H1 (cell line): ENCODE measurements at regions not wholly inside any gene's neighbourhood (a gene's known extent, or its start where the extent isn't known, plus 50 kb on each side); places are given as distances from the start of the nearest gene placed in this dataset.

Source experiments
- ATF2 ChIP-seq: IDR thresholded peaks from 2 replicates; pipeline ENCODE4 v1.6.1; 2012; ENCODE audit warnings: low read length, inconsistent platforms
- CHD1 ChIP-seq: IDR thresholded peaks from 2 replicates; pipeline ENCODE4 v1.6.1; 2012; ENCODE audit warnings: low read depth, low read length, improper control_type of control experiment
- EGR1 ChIP-seq: IDR thresholded peaks from 2 replicates; pipeline ENCODE4 v1.6.1; 2011; ENCODE audit warnings: low read depth, low read length, borderline replicate concordance
- JUN ChIP-seq: IDR thresholded peaks from 2 replicates; pipeline ENCODE4 v1.6.1; 2011; ENCODE audit warnings: low read depth, mild to moderate bottlenecking, improper control_type of control experiment, low read length
- RFX5 ChIP-seq: IDR thresholded peaks from 2 replicates; pipeline ENCODE4 v1.6.1; 2011; ENCODE audit warnings: low read depth, low read length, improper control_type of control experiment, borderline replicate concordance
- RXRA ChIP-seq: IDR thresholded peaks from 2 replicates; pipeline ENCODE4 v1.6.1; 2011; ENCODE audit warnings: low read depth, mild to moderate bottlenecking, low read length, moderate library complexity; ENCODE audit not compliant: insufficient read depth
- TCF12 ChIP-seq: IDR thresholded peaks from 2 replicates; pipeline ENCODE4 v1.6.1; 2011; ENCODE audit warnings: low read depth, mild to moderate bottlenecking, low read length

- no peak for TF ChIP-seq RXRA
- TF ChIP-seq CHD1: no peak
- TF ChIP-seq TCF12: no peak
- TF ChIP-seq ATF2: no peak
- no peak for TF ChIP-seq JUN
- TF ChIP-seq EGR1: no peak
- no peak for TF ChIP-seq RFX5
Observed at GRCh38 chr12:19623751-19624399, 184.6 kb downstream of the AEBP2 start (continued).
